ENCODE measurements at regions not wholly inside any gene's neighbourhood (a gene's known extent, or its start where the extent isn't known, plus 50 kb on each side); places are given as distances from the start of the nearest gene placed in this dataset.

- H3K27ac ChIP-seq (ENCODE audit: low read depth in 1 of 2, low read length in 2 of 2): no peak overlapping the region
- no peak for DNase-seq (ENCODE audit: low spot score)
- TF ChIP-seq HNF4A (conservative IDR thresholded peaks at IDR 0.05): no peak
- TF ChIP-seq GABPA (IDR thresholded peaks at IDR 0.05 in 1 of 2, conservative IDR thresholded peaks at IDR 0.05 in 1 of 2): no peak
- no peak for TF ChIP-seq RXRA (IDR thresholded peaks at IDR 0.05)
- no peak for TF ChIP-seq ZBTB33 (IDR thresholded peaks at IDR 0.05)
- TF ChIP-seq FOXA1 (IDR thresholded peaks at IDR 0.05): no peak
- TF ChIP-seq FOXA2 (IDR thresholded peaks at IDR 0.05): no peak
- TF ChIP-seq MAX (IDR thresholded peaks at IDR 0.05): no peak
- TF ChIP-seq JUND (IDR thresholded peaks at IDR 0.05): no peak
- TF ChIP-seq TAF1 (conservative IDR thresholded peaks at IDR 0.05): no peak
- TF ChIP-seq EGR1 (IDR thresholded peaks at IDR 0.05; ENCODE audit: low read depth in 2 of 2): no peak
- TF ChIP-seq REST (IDR thresholded peaks at IDR 0.05): no peak
- TF ChIP-seq ATF3 (IDR thresholded peaks at IDR 0.05): no peak
- no peak for TF ChIP-seq RAD21 (IDR thresholded peaks at IDR 0.05)
- H3K4me1 ChIP-seq (ENCODE audit: control insufficient read depth in 4 of 4, insufficient read depth in 4 of 4, low read length in 3 of 4): no peaks in the 10 kb centered on the region
- H3K4me3 ChIP-seq (ENCODE audit: low read depth in 1 of 3, low read length in 3 of 3): no peak overlapping the region
- 81% methylated on average over 3 of the region's 3 CpGs for WGBS
- no peaks in the 10 kb centered on the region for H3K9me3 ChIP-seq (ENCODE audit: control insufficient read depth in 4 of 4, low read length in 3 of 4)
- no peaks in the 10 kb centered on the region for H3K36me3 ChIP-seq (ENCODE audit: control insufficient read depth in 4 of 4, insufficient read depth in 3 of 4, low read depth in 1 of 4, low read length in 3 of 4)
- H3K9ac ChIP-seq (ENCODE audit: low read depth in 1 of 2, low read length in 2 of 2): no peak overlapping the region
- no peaks in the 10 kb centered on the region for H3K27me3 ChIP-seq (ENCODE audit: control insufficient read depth in 4 of 4, insufficient read depth in 4 of 4, low read length in 3 of 4)
These were observed 243.3 kb downstream of the PRL start for GRCh38 chr6:22053391-22053997.

- Histone ChIP-seq H3K4me3 (ENCODE audit: low read depth in 1 of 3, low read length in 3 of 3) (no peak overlapping the region), H3K9me3 (ENCODE audit: control insufficient read depth in 4 of 4, low read length in 3 of 4) (no peaks in the 10 kb centered on the region), H3K9ac (ENCODE audit: low read depth in 1 of 2, low read length in 2 of 2) (no peak overlapping the region), H3K27ac (ENCODE audit: low read depth in 1 of 2, low read length in 2 of 2) (no peak overlapping the region), H3K4me1 (ENCODE audit: control insufficient read depth in 4 of 4, insufficient read depth in 4 of 4, low read length in 3 of 4) (no peaks in the 10 kb centered on the region), H3K36me3 (ENCODE audit: control insufficient read depth in 4 of 4, insufficient read depth in 3 of 4, low read depth in 1 of 4, low read length in 3 of 4) (no peaks in the 10 kb centered on the region), H3K27me3 (ENCODE audit: control insufficient read depth in 4 of 4, insufficient read depth in 4 of 4, low read length in 3 of 4) (no peaks in the 10 kb centered on the region)
- WGBS: 91% methylated on average over 9 of the region's 9 CpGs
- no peak for DNase-seq (ENCODE audit: low spot score)
- TF ChIP-seq GABPA (IDR thresholded peaks at IDR 0.05 in 1 of 2, conservative IDR thresholded peaks at IDR 0.05 in 1 of 2) (no peak), RAD21 (IDR thresholded peaks at IDR 0.05) (no peak), FOXA1 (IDR thresholded peaks at IDR 0.05) (no peak), YY1 (IDR thresholded peaks at IDR 0.05) (no peak), JUND (IDR thresholded peaks at IDR 0.05) (no peak), MAX (IDR thresholded peaks at IDR 0.05) (no peak), NR2F2 (IDR thresholded peaks at IDR 0.05) (no peak), HNF4A (conservative IDR thresholded peaks at IDR 0.05) (no peak), REST (IDR thresholded peaks at IDR 0.05) (no peak), RXRA (IDR thresholded peaks at IDR 0.05) (no peak), ATF3 (IDR thresholded peaks at IDR 0.05) (no peak), SP1 (IDR thresholded peaks at IDR 0.05) (no peak), EGR1 (IDR thresholded peaks at IDR 0.05; ENCODE audit: low read depth in 2 of 2) (no peak), TAF1 (conservative IDR thresholded peaks at IDR 0.05) (no peak), CTCF (IDR thresholded peaks at IDR 0.05; ENCODE audit: low read depth, low read length, missing input control) (no peak)
These were observed 240.4 kb downstream of the PRL start for GRCh38 chr6:22056398-22056797.
